ENCODE measurements at regions not wholly inside any gene's neighbourhood (a gene's known extent, or its start where the extent isn't known, plus 50 kb on each side); places are given as distances from the start of the nearest gene placed in this dataset.

GRCh38 chr13:70950664-70951063, 842.4 kb upstream of the KLHL1 start:
- Histone ChIP-seq H3F3A (ENCODE audit: low read depth) (no peaks in the 10 kb centered on the region), H3K9ac (ENCODE audit: low read depth, low read length, poor library complexity, severe bottlenecking) (no peak overlapping the region), H3K79me2 (ENCODE audit: insufficient read depth, low read length) (no peaks in the 10 kb centered on the region), H3K27me3 (ENCODE audit: insufficient read depth, low read length, poor library complexity, severe bottlenecking) (no peaks in the 10 kb centered on the region), H4K20me1 (ENCODE audit: insufficient read depth, low read length, poor library complexity, severe bottlenecking) (no peaks in the 10 kb centered on the region), H3K4me2 (ENCODE audit: low read depth, low read length, poor library complexity, severe bottlenecking) (no peak overlapping the region), H3K4me1 (ENCODE audit: insufficient read depth, low read length, poor library complexity, severe bottlenecking) (no peaks in the 10 kb centered on the region), H2AFZ (ENCODE audit: low read length) (no peak overlapping the region), H3K9me2 (replicated peaks; ENCODE audit: low read depth, low read length) (no peaks in the 10 kb centered on the region), H3K36me3 (ENCODE audit: insufficient read depth, low read length) (no peaks in the 10 kb centered on the region), H3K4me3 (ENCODE audit: low read length, poor library complexity, severe bottlenecking) (no peak overlapping the region), H3K9me3 (ENCODE audit: insufficient read depth, low read depth, low read length) (no peaks in the 10 kb centered on the region)
- TF ChIP-seq EZH2phosphoT487 (IDR thresholded peaks at IDR 0.05; ENCODE audit: borderline replicate concordance), result no peak
- TF ChIP-seq, protein P1, sequence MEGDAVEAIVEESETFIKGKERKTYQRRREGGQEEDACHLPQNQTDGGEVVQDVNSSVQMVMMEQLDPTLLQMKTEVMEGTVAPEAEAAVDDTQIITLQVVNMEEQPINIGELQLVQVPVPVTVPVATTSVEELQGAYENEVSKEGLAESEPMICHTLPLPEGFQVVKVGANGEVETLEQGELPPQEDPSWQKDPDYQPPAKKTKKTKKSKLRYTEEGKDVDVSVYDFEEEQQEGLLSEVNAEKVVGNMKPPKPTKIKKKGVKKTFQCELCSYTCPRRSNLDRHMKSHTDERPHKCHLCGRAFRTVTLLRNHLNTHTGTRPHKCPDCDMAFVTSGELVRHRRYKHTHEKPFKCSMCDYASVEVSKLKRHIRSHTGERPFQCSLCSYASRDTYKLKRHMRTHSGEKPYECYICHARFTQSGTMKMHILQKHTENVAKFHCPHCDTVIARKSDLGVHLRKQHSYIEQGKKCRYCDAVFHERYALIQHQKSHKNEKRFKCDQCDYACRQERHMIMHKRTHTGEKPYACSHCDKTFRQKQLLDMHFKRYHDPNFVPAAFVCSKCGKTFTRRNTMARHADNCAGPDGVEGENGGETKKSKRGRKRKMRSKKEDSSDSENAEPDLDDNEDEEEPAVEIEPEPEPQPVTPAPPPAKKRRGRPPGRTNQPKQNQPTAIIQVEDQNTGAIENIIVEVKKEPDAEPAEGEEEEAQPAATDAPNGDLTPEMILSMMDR (conservative IDR thresholded peaks at IDR 0.05; ENCODE audit: low read length), result no peak

DNA sequence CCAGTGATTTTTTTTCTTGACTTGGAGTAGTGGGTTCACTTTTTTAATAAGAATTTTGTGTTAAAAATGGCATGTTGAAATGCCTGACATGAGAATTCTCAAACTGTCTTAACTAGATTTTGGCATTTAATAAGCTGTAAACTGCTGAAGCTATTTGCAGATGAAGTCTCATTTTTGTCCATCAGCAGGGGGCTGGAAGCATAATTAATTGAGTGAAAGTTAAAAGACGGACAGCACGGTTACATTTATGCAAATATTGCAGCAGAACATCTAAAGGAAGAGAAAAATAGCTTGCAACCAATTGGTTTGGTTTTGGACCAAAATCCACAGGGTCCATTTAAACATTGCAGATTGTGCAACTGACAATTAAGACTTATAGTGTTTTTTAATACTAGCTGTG, 837.3 kb upstream of the KLHL1 start:
- Histone ChIP-seq H3K4me2 (ENCODE audit: low read depth, low read length, poor library complexity, severe bottlenecking) (no peak overlapping the region), H3K79me2 (ENCODE audit: insufficient read depth, low read length) (no peaks in the 10 kb centered on the region), H3K9ac (ENCODE audit: low read depth, low read length, poor library complexity, severe bottlenecking) (no peak overlapping the region), H3K9me2 (replicated peaks; ENCODE audit: low read depth, low read length) (no peaks in the 10 kb centered on the region), H4K20me1 (ENCODE audit: insufficient read depth, low read length, poor library complexity, severe bottlenecking) (no peaks in the 10 kb centered on the region), H3K4me3 (ENCODE audit: low read length, poor library complexity, severe bottlenecking) (no peak overlapping the region), H3K4me1 (ENCODE audit: insufficient read depth, low read length, poor library complexity, severe bottlenecking) (no peaks in the 10 kb centered on the region), H2AFZ (ENCODE audit: low read length) (no peak overlapping the region), H3K36me3 (ENCODE audit: insufficient read depth, low read length) (no peaks in the 10 kb centered on the region), H3K9me3 (ENCODE audit: insufficient read depth, low read depth, low read length) (no peaks in the 10 kb centered on the region), H3K27me3 (ENCODE audit: insufficient read depth, low read length, poor library complexity, severe bottlenecking) (no peaks in the 10 kb centered on the region), H3F3A (ENCODE audit: low read depth) (no peaks in the 10 kb centered on the region)
- no peak for TF ChIP-seq EZH2phosphoT487 (IDR thresholded peaks at IDR 0.05; ENCODE audit: borderline replicate concordance)
- TF ChIP-seq, protein P1 (conservative IDR thresholded peaks at IDR 0.05; ENCODE audit: low read length), result no peak

DNA sequence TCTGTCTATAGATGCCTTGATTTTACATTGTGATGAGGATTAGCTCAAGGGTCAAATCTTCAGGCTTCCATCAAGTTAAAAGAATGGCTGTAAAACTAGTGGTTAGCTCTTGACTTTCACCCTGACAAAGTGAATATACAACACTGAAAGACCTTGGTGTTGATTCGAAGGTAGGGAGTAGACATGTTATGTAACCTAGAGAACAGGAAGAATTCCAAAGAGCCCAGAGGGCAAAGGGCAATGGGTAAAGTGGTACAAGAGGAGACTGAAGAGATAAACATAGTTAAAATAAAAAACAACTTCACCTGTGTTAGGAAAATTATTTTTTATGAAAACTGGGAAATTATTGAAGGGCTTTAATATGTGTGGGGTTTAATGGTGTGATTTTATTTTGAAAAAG, 833.2 kb upstream of the KLHL1 start:
- Histone ChIP-seq H3K9ac (ENCODE audit: low read depth, low read length, poor library complexity, severe bottlenecking) (no peak overlapping the region), H3K36me3 (ENCODE audit: insufficient read depth, low read length) (no peaks in the 10 kb centered on the region), H3K9me3 (ENCODE audit: insufficient read depth, low read depth, low read length) (no peaks in the 10 kb centered on the region), H2AFZ (ENCODE audit: low read length) (no peak overlapping the region), H3K4me1 (ENCODE audit: insufficient read depth, low read length, poor library complexity, severe bottlenecking) (no peaks in the 10 kb centered on the region), H3K79me2 (ENCODE audit: insufficient read depth, low read length) (no peaks in the 10 kb centered on the region), H3K4me3 (ENCODE audit: low read length, poor library complexity, severe bottlenecking) (no peak overlapping the region), H3K4me2 (ENCODE audit: low read depth, low read length, poor library complexity, severe bottlenecking) (no peak overlapping the region), H3K27me3 (ENCODE audit: insufficient read depth, low read length, poor library complexity, severe bottlenecking) (no peaks in the 10 kb centered on the region), H4K20me1 (ENCODE audit: insufficient read depth, low read length, poor library complexity, severe bottlenecking) (no peaks in the 10 kb centered on the region), H3F3A (ENCODE audit: low read depth) (no peaks in the 10 kb centered on the region), H3K9me2 (replicated peaks; ENCODE audit: low read depth, low read length) (no peaks in the 10 kb centered on the region)
- no peak for TF ChIP-seq EZH2phosphoT487 (IDR thresholded peaks at IDR 0.05; ENCODE audit: borderline replicate concordance)
- TF ChIP-seq, protein P1 (conservative IDR thresholded peaks at IDR 0.05; ENCODE audit: low read length), result no peak

All from Loucy (cell line).